ENCODE measurements at regions not wholly inside any gene's neighbourhood (a gene's known extent, or its start where the extent isn't known, plus 50 kb on each side); places are given as distances from the start of the nearest gene placed in this dataset.

DNA sequence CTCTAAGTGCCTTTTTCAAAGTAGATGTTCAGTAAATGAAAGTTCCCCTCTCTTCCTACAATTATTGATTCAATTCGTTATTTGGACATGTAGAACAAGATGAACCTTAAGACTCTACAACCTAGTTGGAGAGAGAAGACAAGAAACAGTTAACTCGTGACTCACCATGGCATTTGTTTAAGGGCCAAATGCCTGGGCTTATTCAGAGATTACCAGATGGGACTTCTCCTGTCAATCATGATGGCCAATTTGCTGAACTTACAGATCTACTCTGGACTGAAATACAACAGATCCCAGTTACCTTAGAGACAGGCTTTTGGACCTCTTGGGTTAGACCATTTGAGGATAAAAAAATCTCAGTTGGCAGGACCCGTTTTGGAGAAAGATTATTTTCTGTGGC lies 93.5 kb downstream of the C1orf94 start:
- no peak for DNase-seq (ENCODE audit: extremely low read depth, insufficient read length)
- TF ChIP-seq, protein P1, sequence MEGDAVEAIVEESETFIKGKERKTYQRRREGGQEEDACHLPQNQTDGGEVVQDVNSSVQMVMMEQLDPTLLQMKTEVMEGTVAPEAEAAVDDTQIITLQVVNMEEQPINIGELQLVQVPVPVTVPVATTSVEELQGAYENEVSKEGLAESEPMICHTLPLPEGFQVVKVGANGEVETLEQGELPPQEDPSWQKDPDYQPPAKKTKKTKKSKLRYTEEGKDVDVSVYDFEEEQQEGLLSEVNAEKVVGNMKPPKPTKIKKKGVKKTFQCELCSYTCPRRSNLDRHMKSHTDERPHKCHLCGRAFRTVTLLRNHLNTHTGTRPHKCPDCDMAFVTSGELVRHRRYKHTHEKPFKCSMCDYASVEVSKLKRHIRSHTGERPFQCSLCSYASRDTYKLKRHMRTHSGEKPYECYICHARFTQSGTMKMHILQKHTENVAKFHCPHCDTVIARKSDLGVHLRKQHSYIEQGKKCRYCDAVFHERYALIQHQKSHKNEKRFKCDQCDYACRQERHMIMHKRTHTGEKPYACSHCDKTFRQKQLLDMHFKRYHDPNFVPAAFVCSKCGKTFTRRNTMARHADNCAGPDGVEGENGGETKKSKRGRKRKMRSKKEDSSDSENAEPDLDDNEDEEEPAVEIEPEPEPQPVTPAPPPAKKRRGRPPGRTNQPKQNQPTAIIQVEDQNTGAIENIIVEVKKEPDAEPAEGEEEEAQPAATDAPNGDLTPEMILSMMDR (IDR thresholded peaks at IDR 0.05; ENCODE audit: insufficient read depth, low read length, poor library complexity, severe bottlenecking) = no peak
- Histone ChIP-seq H3K36me3 (ENCODE audit: control insufficient read depth, insufficient read depth, low read length) (no peaks in the 10 kb centered on the region), H3K27me3 (replicated peaks; ENCODE audit: control insufficient read depth, insufficient read depth, low read length) (peaks cover 2% of the 10 kb centered on the region; the same call in 1 of the 2 replicates), H3K4me3 (replicated peaks; ENCODE audit: low read depth, low read length) (no peak overlapping the region)

GRCh38 chr1:34272152-34272551 lies 95.4 kb downstream of the C1orf94 start:
- no peak overlapping the region for H3K4me3 ChIP-seq (replicated peaks; ENCODE audit: low read depth, low read length)
- no peaks in the 10 kb centered on the region; the same call in 1 of the 2 replicates for H3K27me3 ChIP-seq (replicated peaks; ENCODE audit: control insufficient read depth, insufficient read depth, low read length)
- TF ChIP-seq, protein P1 (IDR thresholded peaks at IDR 0.05; ENCODE audit: insufficient read depth, low read length, poor library complexity, severe bottlenecking) = no peak
- H3K36me3 ChIP-seq (ENCODE audit: control insufficient read depth, insufficient read depth, low read length) = no peaks in the 10 kb centered on the region
- no peak for DNase-seq (ENCODE audit: extremely low read depth, insufficient read length)

DNA sequence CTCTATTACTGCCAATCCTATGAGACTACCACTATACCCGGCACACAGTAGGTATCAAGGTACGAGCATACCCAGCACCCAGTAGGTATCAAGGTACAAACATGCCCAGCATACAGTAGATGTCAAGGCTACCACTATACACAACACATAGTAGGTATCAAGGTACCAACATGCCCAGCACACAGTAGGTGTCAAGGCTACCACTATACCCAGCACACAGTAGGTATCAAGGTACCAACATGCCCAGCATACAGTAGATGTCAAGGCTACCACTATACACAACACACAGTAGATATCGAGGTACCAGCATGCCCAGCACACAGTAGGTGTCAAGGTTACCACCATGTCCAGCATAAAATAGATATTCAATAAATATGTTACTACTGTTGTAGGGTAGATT lies 98.4 kb downstream of the C1orf94 start:
- Histone ChIP-seq H3K27me3 (replicated peaks; ENCODE audit: control insufficient read depth, insufficient read depth, low read length) (no peaks in the 10 kb centered on the region), H3K4me3 (replicated peaks; ENCODE audit: low read depth, low read length) (no peak overlapping the region), H3K36me3 (ENCODE audit: control insufficient read depth, insufficient read depth, low read length) (no peaks in the 10 kb centered on the region)
- DNase-seq (ENCODE audit: extremely low read depth, insufficient read length) = no peak
- TF ChIP-seq, protein P1 (IDR thresholded peaks at IDR 0.05; ENCODE audit: insufficient read depth, low read length, poor library complexity, severe bottlenecking) = no peak

- Histone ChIP-seq H3K36me3 (ENCODE audit: control insufficient read depth, insufficient read depth, low read length) (no peaks in the 10 kb centered on the region), H3K4me3 (replicated peaks; ENCODE audit: low read depth, low read length) (no peak overlapping the region), H3K27me3 (replicated peaks; ENCODE audit: control insufficient read depth, insufficient read depth, low read length) (no peaks in the 10 kb centered on the region)
- TF ChIP-seq, protein P1 (IDR thresholded peaks at IDR 0.05; ENCODE audit: insufficient read depth, low read length, poor library complexity, severe bottlenecking) = no peak
- no peak for DNase-seq (ENCODE audit: extremely low read depth, insufficient read length)
These were observed 99.9 kb downstream of the C1orf94 start for GRCh38 chr1:34276606-34277005.

GRCh38 chr1:34277150-34277549 lies 100.4 kb downstream of the C1orf94 start:
- Histone ChIP-seq H3K4me3 (replicated peaks; ENCODE audit: low read depth, low read length) (no peak overlapping the region), H3K36me3 (ENCODE audit: control insufficient read depth, insufficient read depth, low read length) (no peaks in the 10 kb centered on the region), H3K27me3 (replicated peaks; ENCODE audit: control insufficient read depth, insufficient read depth, low read length) (no peaks in the 10 kb centered on the region)
- TF ChIP-seq, protein P1 (IDR thresholded peaks at IDR 0.05; ENCODE audit: insufficient read depth, low read length, poor library complexity, severe bottlenecking) = no peak
- no peak for DNase-seq (ENCODE audit: extremely low read depth, insufficient read length)

DNA sequence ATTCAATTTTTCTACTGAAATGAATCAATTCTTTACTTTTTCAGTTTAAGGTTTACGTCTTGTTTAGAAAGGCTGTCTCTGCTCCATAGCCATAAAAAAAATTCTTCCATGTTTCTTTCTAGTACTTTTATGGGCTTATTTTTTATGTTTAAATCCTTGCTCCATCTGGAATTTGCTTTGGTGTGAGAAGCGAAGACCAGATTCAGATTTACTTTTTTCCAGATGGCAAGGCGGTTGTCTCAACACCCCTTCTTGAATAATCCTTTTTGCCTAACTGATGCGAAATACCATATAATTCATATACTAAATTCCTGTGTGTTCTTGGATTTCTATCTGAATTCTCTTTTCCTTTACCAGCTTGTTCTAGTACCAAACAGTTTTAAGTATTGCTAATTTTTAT lies 101.5 kb downstream of the C1orf94 start:
- Histone ChIP-seq H3K27me3 (replicated peaks; ENCODE audit: control insufficient read depth, insufficient read depth, low read length) (no peaks in the 10 kb centered on the region), H3K36me3 (ENCODE audit: control insufficient read depth, insufficient read depth, low read length) (no peaks in the 10 kb centered on the region), H3K4me3 (replicated peaks; ENCODE audit: low read depth, low read length) (no peak overlapping the region)
- DNase-seq (ENCODE audit: extremely low read depth, insufficient read length) = no peak
- TF ChIP-seq, protein P1 (IDR thresholded peaks at IDR 0.05; ENCODE audit: insufficient read depth, low read length, poor library complexity, severe bottlenecking) = no peak

Data from GM06990 (cell line).